NCI-H146 treated with DMSO at 0.1 percent for 48 hours (cell line): ENCODE measurements at regions not wholly inside any gene's neighbourhood (a gene's known extent, or its start where the extent isn't known, plus 50 kb on each side); places are given as distances from the start of the nearest gene placed in this dataset.
A peak's percentile ranks its signal among the peaks of the same experiment; 100 is the strongest.

Experiments
- DNase-seq: peaks from one replicate; lab custom pipeline; 2025; ENCODE audit not compliant: unreplicated experiment; lab: John Stamatoyannopoulos, UW

- DNase-seq: no peak
These were observed 403.8 kb upstream of the ID2 start for GRCh38 chr2:8277921-8278571.

- no peak for DNase-seq
These were observed 403.0 kb upstream of the ID2 start for GRCh38 chr2:8278709-8279354.

GRCh38 chr2:8279506-8279905 is 402.4 kb upstream of the ID2 start:
- DNase-seq: no peak

GRCh38 chr2:8281234-8281633 is 400.6 kb upstream of the ID2 start:
- DNase-seq: no peak

GRCh38 chr2:8281950-8282857 is 399.7 kb upstream of the ID2 start:
- DNase-seq: no peak

GRCh38 chr2:8282858-8283252 is 399.0 kb upstream of the ID2 start:
- no peak for DNase-seq

- DNase-seq: no peak
These were observed 396.8 kb upstream of the ID2 start for GRCh38 chr2:8285081-8285480.

- DNase-seq: no peak
These were observed 396.0 kb upstream of the ID2 start for GRCh38 chr2:8285898-8286297.

- DNase-seq: no peak
These were observed 393.6 kb upstream of the ID2 start for GRCh38 chr2:8288206-8288605.

- no peak for DNase-seq
These were observed 392.7 kb upstream of the ID2 start for GRCh38 chr2:8289111-8289510.

GRCh38 chr2:8290771-8291352 is 391.0 kb upstream of the ID2 start:
- DNase-seq: no peak

- DNase-seq: no peak
These were observed 385.6 kb upstream of the ID2 start for GRCh38 chr2:8296306-8296705.

- no peak for DNase-seq
These were observed 384.3 kb upstream of the ID2 start for GRCh38 chr2:8297376-8298231.

GRCh38 chr2:8298783-8299182 is 383.1 kb upstream of the ID2 start:
- no peak for DNase-seq

GRCh38 chr2:8300216-8300615 is 381.6 kb upstream of the ID2 start:
- DNase-seq: no peak

GRCh38 chr2:8300905-8301304 is 381.0 kb upstream of the ID2 start:
- peak; percentile 82 for DNase-seq

- no peak for DNase-seq
These were observed 378.5 kb upstream of the ID2 start for GRCh38 chr2:8303322-8303832.

GRCh38 chr2:8304821-8305766 is 376.8 kb upstream of the ID2 start:
- no peak for DNase-seq
